ENCODE measurements at regions not wholly inside any gene's neighbourhood (a gene's known extent, or its start where the extent isn't known, plus 50 kb on each side); places are given as distances from the start of the nearest gene placed in this dataset.

DNA sequence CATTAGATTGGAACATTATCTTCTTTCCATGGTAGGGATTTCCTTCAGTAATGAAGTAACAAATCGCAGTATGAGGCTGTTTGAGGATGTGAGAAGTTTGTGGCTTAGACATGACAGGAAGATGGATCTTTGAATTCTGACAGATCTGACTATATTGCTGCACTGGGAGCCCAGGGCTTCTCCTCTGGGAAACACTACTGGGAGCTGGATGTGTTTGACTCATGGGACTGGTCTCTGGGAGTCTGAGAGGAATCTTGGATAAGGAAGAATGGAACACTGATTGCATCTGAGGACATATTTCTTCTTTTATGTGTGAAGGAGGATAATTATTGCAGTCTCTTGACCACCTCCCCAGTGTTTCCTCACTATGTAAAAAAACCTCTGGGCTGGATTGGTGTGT is 77.2 kb upstream of the ST6GAL2 start:
- no TSS peak for BruUV-seq (replicated peaks)
- POLR2A ChIA-PET, result no interaction called here
- TF ChIP-seq CTCF (conservative IDR thresholded peaks at IDR 0.05; ENCODE audit: low read length) (no peak), EZH2phosphoT487 (IDR thresholded peaks at IDR 0.05; ENCODE audit: borderline replicate concordance, low read depth, low read length) (no peak)

DNA sequence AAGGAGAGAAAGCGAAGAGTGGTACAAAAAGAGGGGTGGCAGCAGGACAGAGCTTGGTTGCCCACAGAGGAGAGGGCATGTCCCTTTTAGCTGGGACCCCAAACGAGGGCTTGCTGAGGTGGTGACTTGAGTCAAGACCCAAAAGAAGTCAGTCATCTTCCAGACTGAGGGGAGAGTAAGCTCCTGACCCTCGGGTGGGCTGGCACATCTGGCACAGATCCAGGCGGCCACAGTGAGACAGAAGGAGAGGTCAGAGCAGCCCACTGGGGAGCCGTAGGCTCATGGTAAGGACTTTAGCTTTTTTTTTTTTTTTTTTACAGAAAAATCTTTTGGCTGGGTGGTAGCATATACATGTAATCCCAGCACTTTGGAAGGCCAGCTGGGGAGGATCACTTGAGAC is 77.9 kb upstream of the ST6GAL2 start:
- Histone ChIP-seq H3K4me2 (ENCODE audit: low read length) (no peak overlapping the region), H3K27ac (ENCODE audit: low read depth, low read length, poor library complexity, severe bottlenecking) (no peak overlapping the region), H3K4me1 (ENCODE audit: insufficient read depth, low read length, poor library complexity, severe bottlenecking) (no peaks in the 10 kb centered on the region), H3K4me3 (ENCODE audit: low read depth, low read length, poor library complexity, severe bottlenecking) (no peak overlapping the region), H3K79me2 (ENCODE audit: insufficient read depth, low read depth, low read length) (no peaks in the 10 kb centered on the region), H4K20me1 (ENCODE audit: insufficient read depth, low read length) (no peaks in the 10 kb centered on the region), H3K9me2 (ENCODE audit: insufficient read depth, low read length) (no peaks in the 10 kb centered on the region), H2AFZ (ENCODE audit: low read length) (no peak overlapping the region), H3K36me3 (ENCODE audit: insufficient read depth, low read length) (no peaks in the 10 kb centered on the region), H3K9me3 (ENCODE audit: low read length) (no peaks in the 10 kb centered on the region)
- no peak for DNase-seq (ENCODE audit: low spot score)
- BruUV-seq (replicated peaks), result no TSS peak
- CTCF ChIA-PET (ENCODE audit: unreplicated experiment), result no interaction called here
- POLR2A ChIA-PET, result interaction anchor here (0.5 kb wide), 1 partner anchor 1399 kb away, joined by 5 read pairs; no protein-coding TSS in a partner anchor
- TF ChIP-seq CTCF (conservative IDR thresholded peaks at IDR 0.05; ENCODE audit: low read length), result no peak
- no peak for TF ChIP-seq EZH2phosphoT487 (IDR thresholded peaks at IDR 0.05; ENCODE audit: borderline replicate concordance, low read depth, low read length)
- intact Hi-C loops (cut with micrococcal nuclease; ENCODE audit: unreplicated experiment), result no loop called here

More for the DNA sequence above, 77.2 kb upstream of the ST6GAL2 start:
- H3K9me2 ChIP-seq (ENCODE audit: insufficient read depth, low read length), result no peaks in the 10 kb centered on the region
- CTCF ChIA-PET (ENCODE audit: unreplicated experiment), result no interaction called here
- H4K20me1 ChIP-seq (ENCODE audit: insufficient read depth, low read length), result no peaks in the 10 kb centered on the region
- H3K4me3 ChIP-seq (ENCODE audit: low read depth, low read length, poor library complexity, severe bottlenecking), result no peak overlapping the region
- H3K9me3 ChIP-seq (ENCODE audit: low read length), result no peaks in the 10 kb centered on the region
- no peaks in the 10 kb centered on the region for H3K4me1 ChIP-seq (ENCODE audit: insufficient read depth, low read length, poor library complexity, severe bottlenecking)
- no peak overlapping the region for H3K27ac ChIP-seq (ENCODE audit: low read depth, low read length, poor library complexity, severe bottlenecking)
- DNase-seq (ENCODE audit: low spot score), result no peak
- intact Hi-C loops (cut with micrococcal nuclease; ENCODE audit: unreplicated experiment), result no loop called here
- H3K79me2 ChIP-seq (ENCODE audit: insufficient read depth, low read depth, low read length), result no peaks in the 10 kb centered on the region
- H3K4me2 ChIP-seq (ENCODE audit: low read length), result no peak overlapping the region
- no peaks in the 10 kb centered on the region for H3K36me3 ChIP-seq (ENCODE audit: insufficient read depth, low read length)
- no peak overlapping the region for H2AFZ ChIP-seq (ENCODE audit: low read length)

DNA sequence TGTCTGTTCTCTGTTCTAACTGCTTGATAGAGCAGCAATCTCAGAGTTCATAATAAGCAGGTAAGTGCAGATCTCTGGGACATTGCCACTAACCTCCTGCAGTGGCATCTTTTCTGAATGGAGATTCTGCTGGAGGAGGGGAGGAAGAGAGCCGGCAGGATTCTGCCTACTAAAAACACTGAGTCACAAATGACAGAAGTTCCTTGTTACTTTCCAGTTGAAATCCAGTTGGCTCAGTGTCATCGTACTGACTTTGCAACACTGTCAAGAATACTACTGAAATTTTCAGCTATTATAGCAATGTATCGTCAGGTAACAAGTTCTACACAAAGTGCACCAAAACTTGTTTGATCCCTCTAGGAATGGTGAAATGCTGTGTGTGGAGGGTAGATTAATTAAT is 79.6 kb upstream of the ST6GAL2 start:
- Histone ChIP-seq H3K27ac (ENCODE audit: low read depth, low read length, poor library complexity, severe bottlenecking) (no peak overlapping the region), H3K4me2 (ENCODE audit: low read length) (no peak overlapping the region), H3K9me2 (ENCODE audit: insufficient read depth, low read length) (no peaks in the 10 kb centered on the region), H3K36me3 (ENCODE audit: insufficient read depth, low read length) (no peaks in the 10 kb centered on the region), H3K4me3 (ENCODE audit: low read depth, low read length, poor library complexity, severe bottlenecking) (no peak overlapping the region), H3K79me2 (ENCODE audit: insufficient read depth, low read depth, low read length) (no peaks in the 10 kb centered on the region), H4K20me1 (ENCODE audit: insufficient read depth, low read length) (no peaks in the 10 kb centered on the region), H2AFZ (ENCODE audit: low read length) (no peak overlapping the region), H3K4me1 (ENCODE audit: insufficient read depth, low read length, poor library complexity, severe bottlenecking) (no peaks in the 10 kb centered on the region), H3K9me3 (ENCODE audit: low read length) (no peaks in the 10 kb centered on the region)
- DNase-seq (ENCODE audit: low spot score), result no peak
- BruUV-seq (replicated peaks), result no TSS peak
- ChIA-PET CTCF (ENCODE audit: unreplicated experiment) (no interaction called here), POLR2A (no interaction called here)
- intact Hi-C loops (cut with micrococcal nuclease; ENCODE audit: unreplicated experiment), result no loop called here
- no peak for TF ChIP-seq CTCF (conservative IDR thresholded peaks at IDR 0.05; ENCODE audit: low read length)
- TF ChIP-seq EZH2phosphoT487 (IDR thresholded peaks at IDR 0.05; ENCODE audit: borderline replicate concordance, low read depth, low read length), result no peak
